ENCODE measurements at regions not wholly inside any gene's neighbourhood (a gene's known extent, or its start where the extent isn't known, plus 50 kb on each side); places are given as distances from the start of the nearest gene placed in this dataset.

DNA sequence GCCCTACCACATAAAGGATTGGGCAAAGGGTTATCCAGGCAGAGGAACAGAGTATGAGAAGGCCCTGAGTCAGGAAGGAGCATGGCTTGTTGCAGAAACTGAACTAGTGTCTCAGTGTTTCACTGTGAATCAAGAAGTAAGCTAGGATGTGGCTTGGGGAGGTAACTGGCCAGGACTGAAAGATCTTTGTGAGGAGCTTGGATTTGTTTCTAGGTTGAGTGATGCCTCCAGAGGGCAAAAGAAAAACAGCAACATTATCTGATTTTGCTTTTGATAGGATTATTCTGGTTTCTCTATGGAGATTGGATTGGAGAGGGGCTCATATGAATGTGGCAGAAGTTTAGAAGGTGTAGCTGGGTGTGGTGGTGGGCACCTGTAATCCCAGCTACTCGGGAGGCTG, 137.9 kb upstream of the HDAC9 start:
- TF ChIP-seq, protein P1, sequence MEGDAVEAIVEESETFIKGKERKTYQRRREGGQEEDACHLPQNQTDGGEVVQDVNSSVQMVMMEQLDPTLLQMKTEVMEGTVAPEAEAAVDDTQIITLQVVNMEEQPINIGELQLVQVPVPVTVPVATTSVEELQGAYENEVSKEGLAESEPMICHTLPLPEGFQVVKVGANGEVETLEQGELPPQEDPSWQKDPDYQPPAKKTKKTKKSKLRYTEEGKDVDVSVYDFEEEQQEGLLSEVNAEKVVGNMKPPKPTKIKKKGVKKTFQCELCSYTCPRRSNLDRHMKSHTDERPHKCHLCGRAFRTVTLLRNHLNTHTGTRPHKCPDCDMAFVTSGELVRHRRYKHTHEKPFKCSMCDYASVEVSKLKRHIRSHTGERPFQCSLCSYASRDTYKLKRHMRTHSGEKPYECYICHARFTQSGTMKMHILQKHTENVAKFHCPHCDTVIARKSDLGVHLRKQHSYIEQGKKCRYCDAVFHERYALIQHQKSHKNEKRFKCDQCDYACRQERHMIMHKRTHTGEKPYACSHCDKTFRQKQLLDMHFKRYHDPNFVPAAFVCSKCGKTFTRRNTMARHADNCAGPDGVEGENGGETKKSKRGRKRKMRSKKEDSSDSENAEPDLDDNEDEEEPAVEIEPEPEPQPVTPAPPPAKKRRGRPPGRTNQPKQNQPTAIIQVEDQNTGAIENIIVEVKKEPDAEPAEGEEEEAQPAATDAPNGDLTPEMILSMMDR (IDR thresholded peaks at IDR 0.05; ENCODE audit: low read depth, low read length, missing control alignments) = peak; percentile 46
- H3K27ac ChIP-seq = no peak overlapping the region
- in situ Hi-C loops (cut with HindIII; ENCODE audit: low pct_ligation_motif_present, low sequenced_read_pairs) = no loop called here

DNA sequence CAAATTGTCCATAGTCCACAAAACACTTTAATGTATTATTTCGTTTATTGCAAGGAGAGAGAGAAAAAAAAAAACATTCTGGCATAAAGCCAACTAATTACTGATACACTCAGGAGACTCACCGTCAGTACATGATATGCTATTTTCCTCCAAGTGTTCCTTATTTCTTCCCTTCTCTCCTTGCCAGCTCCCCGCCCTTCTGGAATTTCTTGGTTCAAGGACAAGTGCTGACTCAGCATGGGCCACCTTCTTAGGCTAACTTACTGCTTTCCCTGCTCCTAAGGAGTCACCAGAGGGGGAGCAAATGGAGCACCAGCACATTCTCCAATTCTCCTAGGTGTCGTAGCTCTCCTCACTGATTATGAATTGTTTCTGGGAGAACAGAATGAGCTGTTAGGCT, 133.8 kb upstream of the HDAC9 start:
- TF ChIP-seq, protein P1 (IDR thresholded peaks at IDR 0.05; ENCODE audit: low read depth, low read length, missing control alignments) = no peak
- Histone ChIP-seq H3K36me3 (replicated peaks) (no peaks in the 10 kb centered on the region), H3K27ac (no peak overlapping the region), H3K27me3 (replicated peaks) (no peaks in the 10 kb centered on the region), H3K4me3 (ENCODE audit: low read depth, low read length) (no peak overlapping the region)
- in situ Hi-C loops (cut with HindIII; ENCODE audit: low pct_ligation_motif_present, low sequenced_read_pairs) = no loop called here
- DNase-seq = no peak

More for the DNA sequence above, 137.9 kb upstream of the HDAC9 start:
- no peak for DNase-seq
- no peaks in the 10 kb centered on the region for H3K27me3 ChIP-seq (replicated peaks)
- H3K36me3 ChIP-seq (replicated peaks) = no peaks in the 10 kb centered on the region
- H3K4me3 ChIP-seq (ENCODE audit: low read depth, low read length) = no peak overlapping the region

DNA sequence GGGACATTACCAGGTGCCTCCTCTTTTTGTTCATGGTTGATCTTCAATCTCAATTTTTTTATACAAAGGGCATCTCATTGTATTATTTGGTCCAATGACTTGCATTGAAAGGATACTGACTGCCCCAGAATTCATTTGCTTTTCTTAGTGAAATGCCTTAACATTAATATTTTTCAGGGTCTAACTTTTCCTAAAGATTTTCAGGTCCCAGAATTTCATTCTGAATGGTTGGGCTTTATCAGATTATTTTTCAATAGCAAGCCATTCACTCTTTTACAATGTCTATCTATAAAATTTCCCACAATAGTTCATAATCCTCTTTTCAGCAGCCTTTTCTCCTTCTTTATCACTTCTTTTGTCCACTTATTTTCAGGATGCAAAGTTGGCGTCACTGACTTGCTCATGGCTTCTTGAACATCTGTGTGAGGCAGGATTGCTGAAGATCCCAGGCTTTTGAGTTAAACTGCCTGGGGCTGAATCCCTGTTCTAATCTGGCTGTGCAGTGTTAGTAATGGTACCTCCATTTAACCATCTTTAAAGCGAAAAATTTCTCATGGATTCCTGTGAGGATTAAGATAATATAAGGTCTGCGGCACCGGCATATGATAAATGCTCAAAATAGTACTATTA, 131.7 kb upstream of the HDAC9 start:
- in situ Hi-C loops (cut with HindIII; ENCODE audit: low pct_ligation_motif_present, low sequenced_read_pairs) = no loop called here
- Histone ChIP-seq H3K27ac (no peak overlapping the region), H3K27me3 (replicated peaks) (no peaks in the 10 kb centered on the region), H3K36me3 (replicated peaks) (no peaks in the 10 kb centered on the region), H3K4me3 (ENCODE audit: low read depth, low read length) (no peak overlapping the region)
- no peak for DNase-seq
- TF ChIP-seq, protein P1 (IDR thresholded peaks at IDR 0.05; ENCODE audit: low read depth, low read length, missing control alignments) = no peak

DNA sequence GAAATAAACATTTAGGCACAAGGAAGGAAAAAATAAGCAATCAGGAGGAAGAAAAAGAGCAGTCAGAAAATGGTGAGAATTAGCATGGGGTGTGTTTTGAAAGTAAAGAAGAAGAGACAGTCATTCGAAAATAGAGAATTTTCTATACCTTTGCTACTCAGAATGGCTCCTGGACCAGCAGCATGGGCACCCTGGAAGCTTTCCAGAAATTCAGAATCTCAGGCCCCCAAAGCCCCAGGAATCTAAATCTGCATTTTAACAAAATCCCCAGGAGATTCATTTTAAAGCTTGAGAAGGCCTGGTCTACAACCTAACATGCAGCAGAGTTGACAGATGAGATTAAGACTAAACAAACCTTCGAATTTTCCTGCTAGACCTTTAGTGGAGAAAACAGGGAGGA, 131.2 kb upstream of the HDAC9 start:
- TF ChIP-seq, protein P1 (IDR thresholded peaks at IDR 0.05; ENCODE audit: low read depth, low read length, missing control alignments) = no peak

DNA sequence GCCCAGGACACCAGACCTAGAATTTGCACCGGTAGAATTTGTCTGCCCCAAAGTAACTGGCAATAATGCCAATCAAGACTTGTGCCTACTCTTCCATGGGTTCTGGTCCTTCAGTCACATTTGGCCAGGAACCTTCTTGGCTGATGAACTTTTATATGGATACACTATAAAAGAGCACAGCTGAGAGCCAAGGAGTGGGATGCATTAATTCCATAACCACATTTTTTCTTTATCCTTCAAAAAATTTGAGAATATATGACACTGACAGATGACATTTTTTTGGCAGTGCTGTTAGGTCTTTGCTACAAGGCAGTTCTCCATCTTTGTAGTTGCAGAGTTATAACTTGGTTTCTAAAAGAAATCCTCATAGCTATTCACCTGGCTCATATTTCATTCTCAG, 129.2 kb upstream of the HDAC9 start:
- Histone ChIP-seq H3K4me3 (ENCODE audit: low read depth, low read length) (no peak overlapping the region), H3K27ac (no peak overlapping the region), H3K36me3 (replicated peaks) (no peaks in the 10 kb centered on the region), H3K27me3 (replicated peaks) (no peaks in the 10 kb centered on the region)
- TF ChIP-seq, protein P1 (IDR thresholded peaks at IDR 0.05; ENCODE audit: low read depth, low read length, missing control alignments) = no peak
- in situ Hi-C loops (cut with HindIII; ENCODE audit: low pct_ligation_motif_present, low sequenced_read_pairs) = no loop called here
- DNase-seq = no peak

More for the DNA sequence above, 131.2 kb upstream of the HDAC9 start:
- no peaks in the 10 kb centered on the region for H3K36me3 ChIP-seq (replicated peaks)
- H3K27ac ChIP-seq = no peak overlapping the region
- no peak overlapping the region for H3K4me3 ChIP-seq (ENCODE audit: low read depth, low read length)
- DNase-seq = no peak
- no peaks in the 10 kb centered on the region for H3K27me3 ChIP-seq (replicated peaks)
- in situ Hi-C loops (cut with HindIII; ENCODE audit: low pct_ligation_motif_present, low sequenced_read_pairs) = no loop called here

DNA sequence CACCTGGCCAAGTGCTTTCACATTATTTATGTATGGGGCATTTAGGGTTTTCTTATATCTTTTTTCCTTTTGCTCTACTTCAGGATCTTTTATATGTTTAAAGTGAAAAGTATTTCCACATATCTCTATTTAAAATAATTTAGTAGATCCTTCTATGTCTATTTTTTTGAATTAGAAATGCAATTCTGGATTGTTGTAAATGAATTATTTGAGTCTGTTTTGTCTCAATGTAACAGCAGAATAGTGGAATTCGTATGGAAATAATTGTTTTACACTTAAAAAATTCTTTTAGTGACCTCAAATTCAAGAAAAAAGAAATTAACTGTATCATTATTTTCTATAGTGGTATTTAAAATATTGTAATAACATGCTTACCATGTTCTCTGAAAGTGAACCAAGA, 126.5 kb upstream of the HDAC9 start:
- H3K27ac ChIP-seq = no peak overlapping the region
- H3K36me3 ChIP-seq (replicated peaks) = no peaks in the 10 kb centered on the region
- DNase-seq = no peak
- H3K4me3 ChIP-seq (ENCODE audit: low read depth, low read length) = no peak overlapping the region
- no peaks in the 10 kb centered on the region for H3K27me3 ChIP-seq (replicated peaks)
- TF ChIP-seq, protein P1 (IDR thresholded peaks at IDR 0.05; ENCODE audit: low read depth, low read length, missing control alignments) = no peak
- in situ Hi-C loops (cut with HindIII; ENCODE audit: low pct_ligation_motif_present, low sequenced_read_pairs) = no loop called here
